GM21717 (cell line): ENCODE measurements at regions not wholly inside any gene's neighbourhood (a gene's known extent, or its start where the extent isn't known, plus 50 kb on each side); places are given as distances from the start of the nearest gene placed in this dataset.
"Not testable (repeated sequence)": the region's sequence is repeated elsewhere in the genome, so short reads cannot be mapped to it uniquely, and the experiment has no call there.

Source experiments
- ATAC-seq: cut with Tn5 transposase; IDR thresholded peaks from one replicate; pipeline ENCODE4 v1.9.1; 2021; ENCODE audit warnings: mild to moderate bottlenecking, moderate library complexity; ENCODE audit not compliant: unreplicated experiment

DNA sequence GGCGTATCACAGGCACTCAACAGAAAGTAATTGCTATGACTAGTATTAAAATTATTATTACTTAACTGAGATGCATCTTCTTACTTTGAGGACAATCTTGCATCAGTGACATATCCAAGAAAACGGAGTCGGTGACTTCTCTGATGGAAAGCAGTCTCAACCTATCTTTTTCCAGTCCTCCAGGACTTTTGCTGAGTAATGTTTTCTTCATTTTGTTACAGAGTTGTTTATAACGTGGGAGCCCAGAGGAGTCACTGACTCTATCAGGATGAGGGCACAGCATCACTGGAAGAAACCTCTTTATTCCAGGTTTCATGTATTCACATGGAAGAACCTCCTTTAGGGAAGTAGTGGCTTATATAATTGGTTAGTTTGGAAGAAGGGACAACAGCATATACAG lies 51.5 kb upstream of the MELK start:
- no peak for ATAC-seq

- ATAC-seq: no peak
These were observed 55.6 kb upstream of the MELK start for GRCh38 chr9:36517131-36517530.

DNA sequence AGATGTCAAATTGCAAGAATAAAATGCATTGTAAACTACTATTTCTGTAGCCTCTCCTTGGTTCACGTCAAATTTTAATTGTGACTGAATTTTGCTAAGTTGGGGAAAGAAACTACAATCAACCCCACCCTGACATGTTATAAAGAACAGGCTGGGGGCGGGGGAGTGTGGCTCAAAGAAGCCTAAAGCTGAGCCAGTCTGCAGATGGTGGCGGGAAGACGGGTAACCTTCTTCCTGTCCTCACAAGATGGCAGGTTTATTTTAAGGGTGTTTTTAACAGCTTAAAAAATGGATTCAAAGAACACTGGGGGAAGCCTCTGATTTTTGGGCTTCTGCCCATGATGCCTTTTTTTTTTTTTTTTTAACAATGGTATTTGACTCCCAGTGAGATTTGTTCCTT lies 68.5 kb upstream of the MELK start:
- ATAC-seq: no peak

GRCh38 chr9:36503172-36504088 lies 69.3 kb upstream of the MELK start:
- no peak for ATAC-seq

GRCh38 chr9:36501727-36502126 lies 71.0 kb upstream of the MELK start:
- no peak for ATAC-seq

- ATAC-seq: not testable (repeated sequence)
These were observed 71.8 kb upstream of the MELK start for GRCh38 chr9:36500931-36501330.

DNA sequence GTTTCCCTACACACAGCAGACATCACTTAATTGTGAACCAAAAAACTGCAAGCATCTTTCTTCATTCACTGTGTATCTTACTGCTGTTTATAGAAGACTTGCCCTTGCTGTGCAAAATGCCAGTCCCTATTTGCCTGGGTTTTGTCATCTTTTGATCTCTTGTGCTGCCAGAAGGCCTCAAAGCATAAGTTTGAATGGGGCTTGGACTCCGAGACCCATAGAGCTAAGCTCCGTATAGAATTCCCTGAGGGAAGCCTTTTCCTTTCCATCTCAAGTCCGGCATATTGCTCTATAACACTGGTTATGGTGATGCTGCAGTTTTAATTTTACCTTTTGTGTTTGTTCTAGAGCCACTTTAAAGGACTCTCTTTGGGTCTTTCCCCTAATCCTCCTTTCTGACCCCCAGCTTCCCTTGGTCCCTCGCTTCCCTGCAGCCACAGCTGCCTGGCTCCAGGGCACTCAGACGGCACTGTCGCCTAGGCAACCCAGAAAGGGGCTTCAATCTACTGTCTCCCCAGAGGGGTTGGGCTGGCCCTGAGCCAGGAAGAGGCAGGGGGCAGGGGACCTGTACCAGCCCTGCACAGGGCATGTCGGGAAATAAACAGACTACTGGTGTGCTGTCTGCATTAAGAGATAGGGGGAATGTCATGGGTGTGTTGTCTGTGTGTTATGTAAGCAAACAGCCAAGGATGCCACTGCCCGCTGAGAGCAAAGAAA lies 73.4 kb upstream of the MELK start:
- ATAC-seq: no peak

- not testable (repeated sequence) for ATAC-seq
These were observed 79.1 kb upstream of the MELK start for GRCh38 chr9:36493564-36493963.

- ATAC-seq: no peak
These were observed 79.8 kb upstream of the MELK start for GRCh38 chr9:36492865-36493264.

GRCh38 chr9:36489453-36489852 lies 83.2 kb upstream of the MELK start:
- ATAC-seq: no peak

DNA sequence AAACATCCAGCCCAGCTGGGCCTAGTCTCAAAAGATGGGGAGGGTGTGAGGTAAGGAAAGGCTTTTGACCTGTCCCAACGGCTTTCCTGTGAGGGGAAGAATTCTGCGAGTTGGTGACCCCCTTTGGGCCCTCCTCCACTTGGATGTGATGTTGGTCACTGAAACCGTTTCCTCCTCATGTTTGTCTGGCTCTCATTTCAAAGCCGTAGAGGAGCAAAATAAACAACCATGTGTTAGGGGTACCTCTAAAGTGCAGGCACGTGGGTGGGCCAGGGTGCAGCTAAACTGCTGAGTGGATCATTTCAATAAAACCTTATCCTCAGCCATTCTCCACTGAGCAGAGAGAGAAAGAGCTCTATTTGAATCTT lies 84.3 kb upstream of the MELK start:
- no peak for ATAC-seq

DNA sequence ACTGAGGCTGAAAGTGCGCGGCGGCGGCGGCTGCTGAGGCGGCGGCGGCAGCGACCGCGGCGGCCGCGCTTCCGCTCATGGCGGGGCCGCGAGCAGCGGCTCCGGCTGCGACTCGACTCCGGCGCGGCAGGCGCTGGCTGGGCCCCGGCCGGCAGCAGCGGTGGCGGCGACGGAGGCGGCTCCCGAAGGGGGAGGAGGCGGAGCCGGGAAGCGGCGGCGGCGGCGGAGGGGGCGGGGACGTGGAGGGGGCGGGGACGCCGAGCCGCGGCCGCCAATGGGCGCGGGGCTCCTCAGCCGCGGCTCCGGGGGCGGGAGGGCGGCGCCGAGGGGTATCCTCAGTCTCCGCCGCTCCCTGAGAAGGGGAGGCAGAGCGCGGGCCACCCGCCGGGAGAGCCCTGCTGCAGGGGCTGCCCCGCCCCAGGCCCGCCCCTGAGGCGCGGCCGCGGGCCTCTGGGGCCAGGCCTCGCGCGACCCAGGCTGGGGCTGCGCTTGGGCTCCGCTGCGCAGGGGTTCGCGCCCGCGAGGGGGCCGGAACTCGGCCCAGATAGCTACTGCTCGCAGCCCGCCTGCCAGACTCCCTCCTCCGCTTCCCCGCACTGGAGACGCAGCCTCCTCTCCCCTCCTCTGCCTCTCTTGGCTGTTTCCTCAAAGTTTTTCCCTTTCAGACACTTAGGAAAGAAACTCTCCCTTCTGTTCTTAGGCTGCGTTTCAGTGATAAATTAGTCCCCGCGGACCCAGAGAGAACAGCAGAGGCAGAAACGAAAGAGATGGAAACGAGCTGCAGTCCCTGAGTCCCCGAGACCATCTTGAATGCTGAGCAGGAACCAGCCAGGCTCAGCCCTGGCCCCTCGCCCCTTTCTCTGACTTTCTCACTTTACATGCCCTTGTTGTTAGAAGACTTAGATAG lies 85.0 kb upstream of the MELK start:
- peak; percentile 76 for ATAC-seq

DNA sequence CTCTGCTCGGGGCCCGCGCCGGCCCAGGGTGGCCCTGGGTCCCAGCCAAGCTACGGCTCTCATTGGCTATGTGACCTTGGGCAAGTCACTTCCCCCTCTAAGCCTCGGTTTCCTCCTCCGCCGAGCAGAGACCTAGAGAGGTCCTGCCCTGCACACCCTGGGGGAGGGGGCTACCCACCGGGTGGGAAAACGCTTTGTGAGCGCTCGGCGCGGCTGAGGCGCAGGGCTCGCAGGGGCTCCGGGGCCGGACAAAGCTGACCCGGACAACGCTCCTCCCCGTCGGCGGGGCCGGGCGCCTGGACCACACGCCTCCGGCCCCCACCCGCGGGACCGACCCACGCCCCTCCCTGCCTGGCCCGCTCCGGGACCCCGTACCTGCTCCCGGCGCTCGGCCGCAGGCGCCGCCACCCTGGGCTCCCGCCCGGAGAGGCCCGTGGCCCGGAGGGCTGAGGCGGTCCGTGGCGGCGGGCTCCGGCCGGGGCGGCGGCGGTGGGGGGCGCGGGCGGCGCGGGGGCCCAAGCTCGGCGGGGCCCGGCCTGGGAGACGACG lies 85.7 kb upstream of the MELK start:
- ATAC-seq: peak; percentile 45

- peak; percentile 10 for ATAC-seq
These were observed 86.3 kb upstream of the MELK start for GRCh38 chr9:36486329-36486932.

GRCh38 chr9:36485647-36486328 lies 85.7 kb upstream of the RNF38 start:
- ATAC-seq: no peak

- no peak for ATAC-seq
These were observed 84.1 kb upstream of the RNF38 start for GRCh38 chr9:36484124-36484523.

GRCh38 chr9:36479101-36479500 lies 79.0 kb upstream of the RNF38 start:
- no peak for ATAC-seq

- ATAC-seq: no peak
These were observed 71.3 kb upstream of the RNF38 start for GRCh38 chr9:36471359-36471758.

DNA sequence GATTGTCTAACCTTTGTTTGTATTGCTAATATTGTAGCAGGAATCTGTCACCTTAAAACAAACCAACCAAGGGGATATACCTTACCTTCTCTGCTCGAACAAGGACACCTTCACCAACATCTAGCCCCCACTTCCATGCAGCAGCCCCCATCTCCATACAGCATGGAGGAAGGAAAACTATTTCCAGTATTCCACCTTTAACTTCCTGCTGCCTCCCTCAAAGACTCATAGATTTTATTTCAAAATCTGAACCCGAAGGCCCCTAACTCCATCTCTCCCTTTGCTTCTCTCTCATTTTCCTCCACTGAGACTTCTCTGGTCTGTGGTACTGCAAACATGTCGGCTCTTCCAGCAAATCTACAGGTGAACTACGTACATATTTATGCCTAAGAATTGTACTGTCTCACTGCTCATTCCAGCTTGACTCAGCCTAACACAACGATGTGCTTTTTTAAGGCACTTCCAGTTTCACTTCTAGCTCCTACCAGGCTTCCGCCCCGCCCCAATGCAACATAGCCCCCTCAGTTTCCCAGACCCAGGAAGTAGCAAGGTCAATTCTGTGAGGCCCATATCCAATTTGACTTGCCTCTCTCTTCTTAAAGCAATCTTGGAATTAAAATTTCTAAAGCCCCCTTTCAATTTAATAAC lies 70.7 kb upstream of the RNF38 start:
- peak; percentile 94 for ATAC-seq
